HEK293T (cell line): ENCODE measurements at regions not wholly inside any gene's neighbourhood (a gene's known extent, or its start where the extent isn't known, plus 50 kb on each side); places are given as distances from the start of the nearest gene placed in this dataset.

Experiments
- CTCF ChIA-PET: fragments of 350-600 bp; formaldehyde crosslinking; extraction: SDS; loops from one replicate; lab custom pipeline; 2021; ENCODE audit warnings: antibody characterized with exemption, inconsistent platforms; lab: Yijun Ruan, JAX
- POLR2A ChIA-PET: fragments of 350-600 bp; formaldehyde crosslinking; extraction: SDS; loops from one replicate; lab custom pipeline; 2020; ENCODE audit warnings: antibody characterized with exemption, inconsistent platforms; lab: Yijun Ruan, JAX
- DNase-seq: peaks from one replicate; pipeline ENCODE4 v3.0.0; 2012; ENCODE audit warnings: mixed read lengths; ENCODE audit errors: extremely low spot score
- ARNT ChIP-seq: fragments of 450-650 bp; IDR thresholded peaks from 2 replicates; pipeline ENCODE4 v1.6.1; 2017; ENCODE audit warnings: mild to moderate bottlenecking
- BHLHE40 ChIP-seq: fragments of 450-650 bp; IDR thresholded peaks from 2 replicates; pipeline ENCODE4 v1.6.1; 2016; ENCODE audit warnings: mild to moderate bottlenecking, moderate library complexity, borderline replicate concordance
- CTBP1 ChIP-seq: fragments of 450-650 bp; IDR thresholded peaks from 2 replicates; pipeline ENCODE4 v1.6.1; 2016; ENCODE audit warnings: borderline replicate concordance
- ELF4 ChIP-seq: fragments of 450-650 bp; IDR thresholded peaks from 2 replicates; pipeline ENCODE4 v1.6.1; 2017; ENCODE audit warnings: antibody characterized with exemption
- FOXA1 ChIP-seq: fragments of 450-650 bp; IDR thresholded peaks from 2 replicates; pipeline ENCODE4 v1.6.1; 2016; ENCODE audit warnings: mild to moderate bottlenecking
- FOXK2 ChIP-seq: fragments of 450-650 bp; IDR thresholded peaks from 2 replicates; pipeline ENCODE4 v1.6.1; 2016; ENCODE audit warnings: mild to moderate bottlenecking
- FOXM1 ChIP-seq: fragments of 450-650 bp; IDR thresholded peaks from 2 replicates; pipeline ENCODE4 v1.6.1; 2017; ENCODE audit warnings: mild to moderate bottlenecking, borderline replicate concordance
- HDGF ChIP-seq: fragments of 450-650 bp; IDR thresholded peaks from 2 replicates; pipeline ENCODE4 v1.6.1; 2017; ENCODE audit warnings: antibody characterized with exemption, borderline replicate concordance
- L3MBTL2 ChIP-seq: fragments of 450-650 bp; conservative IDR thresholded peaks from 2 replicates; pipeline ENCODE4 v1.6.1; 2016; ENCODE audit warnings: mild to moderate bottlenecking
- LEF1 ChIP-seq: fragments of 450-650 bp; IDR thresholded peaks from 2 replicates; pipeline ENCODE4 v1.6.1; 2017; ENCODE audit warnings: mild to moderate bottlenecking, borderline replicate concordance
- NFRKB ChIP-seq: fragments of 450-650 bp; IDR thresholded peaks from 2 replicates; pipeline ENCODE4 v1.6.1; 2016; ENCODE audit warnings: mild to moderate bottlenecking, moderate library complexity
- SP1 ChIP-seq: fragments of 450-650 bp; IDR thresholded peaks from 2 replicates; pipeline ENCODE4 v1.6.1; 2017
- SUZ12 ChIP-seq: fragments of 450-650 bp; IDR thresholded peaks from 2 replicates; pipeline ENCODE4 v1.6.1; 2016; ENCODE audit warnings: mild to moderate bottlenecking
- TARDBP ChIP-seq: fragments of 450-650 bp; IDR thresholded peaks from 2 replicates; pipeline ENCODE4 v1.6.1; 2016
- ZNF384 ChIP-seq: fragments of 450-650 bp; IDR thresholded peaks from 2 replicates; pipeline ENCODE4 v1.6.1; 2016
- TF ChIP-seq, protein P1 (sequence below): fragments of 450-650 bp; IDR thresholded peaks from 2 replicates; pipeline ENCODE4 v1.6.1; 2016

DNA sequence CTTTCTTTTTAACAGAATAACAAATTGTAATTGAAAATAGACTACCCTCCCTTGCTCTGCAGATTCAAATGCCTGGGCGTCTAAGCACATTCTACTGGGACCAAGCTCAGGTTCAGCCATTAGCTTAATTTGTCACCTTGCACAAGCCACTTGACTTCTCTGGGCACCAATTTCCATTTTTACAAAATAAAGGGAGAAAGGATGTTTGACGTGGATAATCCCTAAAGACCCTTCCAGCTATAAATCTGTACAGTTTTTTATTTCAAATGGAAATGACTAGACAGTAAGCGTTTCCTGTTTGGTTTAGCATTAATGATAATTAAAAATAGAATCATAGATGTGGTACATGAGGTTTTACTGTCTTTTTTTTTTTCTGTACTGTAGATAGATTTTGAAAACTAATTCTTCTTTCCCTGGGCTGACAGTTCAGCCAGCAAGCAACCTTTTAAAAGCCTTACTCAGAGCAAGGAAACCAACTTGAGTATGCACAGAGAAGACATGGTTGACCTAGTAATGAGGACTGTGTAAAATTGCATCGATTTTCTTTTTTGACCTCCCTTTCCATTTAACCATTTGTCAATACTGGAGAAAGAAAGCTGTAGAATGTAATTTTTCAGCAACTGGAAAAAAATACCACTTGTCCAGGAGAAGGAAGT is 1329.5 kb upstream of the CDH8 start:
- CTCF ChIA-PET, result no interaction called here
- TF ChIP-seq ELF4 (no peak), FOXA1 (no peak), SUZ12 (no peak), L3MBTL2 (no peak), HDGF (no peak), CTBP1 (no peak), LEF1 (no peak), FOXM1 (no peak), FOXK2 (no peak), TARDBP (no peak), NFRKB (no peak), SP1 (no peak), BHLHE40 (no peak), ZNF384 (no peak), ARNT (no peak)
- TF ChIP-seq, protein P1, sequence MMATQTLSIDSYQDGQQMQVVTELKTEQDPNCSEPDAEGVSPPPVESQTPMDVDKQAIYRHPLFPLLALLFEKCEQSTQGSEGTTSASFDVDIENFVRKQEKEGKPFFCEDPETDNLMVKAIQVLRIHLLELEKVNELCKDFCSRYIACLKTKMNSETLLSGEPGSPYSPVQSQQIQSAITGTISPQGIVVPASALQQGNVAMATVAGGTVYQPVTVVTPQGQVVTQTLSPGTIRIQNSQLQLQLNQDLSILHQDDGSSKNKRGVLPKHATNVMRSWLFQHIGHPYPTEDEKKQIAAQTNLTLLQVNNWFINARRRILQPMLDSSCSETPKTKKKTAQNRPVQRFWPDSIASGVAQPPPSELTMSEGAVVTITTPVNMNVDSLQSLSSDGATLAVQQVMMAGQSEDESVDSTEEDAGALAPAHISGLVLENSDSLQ, result no peak
- POLR2A ChIA-PET, result no interaction called here
- no peak for DNase-seq

DNA sequence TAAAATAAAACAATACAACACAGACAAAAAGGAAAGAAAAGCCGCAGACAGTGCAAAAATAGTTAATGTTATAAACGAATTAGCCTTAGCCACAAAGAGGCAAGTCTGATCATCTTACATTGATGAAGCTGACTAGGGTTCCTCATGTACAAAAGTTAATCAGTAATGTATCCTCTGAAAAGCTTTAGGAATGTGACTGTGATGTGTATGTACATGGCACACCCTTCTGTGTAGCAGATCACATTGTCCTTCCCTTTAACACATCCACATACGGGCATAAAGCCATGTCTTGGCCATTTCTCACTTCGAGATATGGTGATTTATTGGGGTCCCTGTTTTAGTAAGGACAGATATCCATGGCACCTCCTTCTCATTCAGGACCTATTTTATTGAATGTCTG is 1327.5 kb upstream of the CDH8 start:
- CTCF ChIA-PET, result no interaction called here
- no peak for TF ChIP-seq ZNF384
- TF ChIP-seq TARDBP, result no peak
- TF ChIP-seq ELF4, result no peak
- TF ChIP-seq FOXM1, result no peak
- TF ChIP-seq BHLHE40, result no peak
- no peak for TF ChIP-seq LEF1
- TF ChIP-seq L3MBTL2, result no peak
- TF ChIP-seq FOXK2, result no peak
- no peak for TF ChIP-seq ARNT
- TF ChIP-seq CTBP1, result no peak
- no peak for TF ChIP-seq FOXA1
- TF ChIP-seq, protein P1, result no peak
- no peak for TF ChIP-seq SP1
- POLR2A ChIA-PET, result no interaction called here
- DNase-seq, result no peak

DNA sequence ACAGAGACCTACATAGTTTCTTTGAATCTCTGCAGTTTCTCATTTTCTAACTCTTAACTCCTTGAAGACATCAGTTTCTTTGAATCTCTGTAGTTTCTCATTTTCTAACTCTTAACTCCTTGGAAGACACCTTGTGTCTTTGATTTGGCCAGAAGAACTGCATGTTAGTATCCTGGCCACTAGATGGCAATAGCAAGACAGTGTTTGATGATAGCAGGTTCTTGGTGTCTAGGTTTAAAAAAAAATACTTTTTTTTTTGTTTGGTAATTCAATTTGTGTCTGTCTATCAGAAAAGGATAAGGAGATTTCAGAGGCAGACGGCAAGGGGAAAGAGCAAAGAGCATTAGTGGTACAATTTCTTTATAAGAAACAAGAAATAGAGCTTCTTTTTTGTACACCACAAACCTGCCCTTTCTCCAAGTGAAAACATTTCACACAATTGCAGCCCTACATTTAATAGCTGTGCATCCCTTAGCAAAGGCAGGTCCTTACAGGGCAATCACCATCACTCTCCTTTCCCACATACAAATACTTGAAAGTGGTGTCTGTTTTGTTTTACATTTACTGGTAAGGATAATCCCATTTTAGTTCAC is 1324.9 kb upstream of the CDH8 start:
- CTCF ChIA-PET, result no interaction called here
- TF ChIP-seq LEF1 (no peak), ARNT (no peak), CTBP1 (no peak), FOXM1 (no peak), TARDBP (no peak), ZNF384 (no peak), L3MBTL2 (no peak)
- TF ChIP-seq, protein P1, result no peak
- POLR2A ChIA-PET, result no interaction called here
- DNase-seq, result peak; percentile 21

DNA sequence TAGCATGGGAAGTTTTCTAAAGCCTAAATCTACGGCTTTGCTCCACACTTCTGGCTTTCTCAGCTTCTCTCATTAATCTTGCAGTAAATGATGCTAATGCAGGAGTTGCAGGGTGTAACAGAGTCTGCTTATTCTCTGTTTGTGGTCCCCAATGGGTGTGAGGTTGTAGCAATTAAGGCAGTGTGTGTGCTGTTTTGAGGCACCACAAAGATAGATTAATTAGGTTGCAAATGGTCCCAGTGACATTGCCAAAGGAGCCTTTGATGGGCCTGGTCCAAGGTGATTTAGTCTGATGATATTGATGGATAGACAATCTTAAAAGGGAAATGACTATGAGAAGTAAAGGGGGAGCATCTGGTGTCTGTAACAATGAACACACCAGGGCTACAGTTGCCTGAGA is 1313.7 kb upstream of the CDH8 start:
- CTCF ChIA-PET, result no interaction called here
- DNase-seq, result no peak
- no peak for TF ChIP-seq ARNT
- TF ChIP-seq, protein P1, result no peak
- TF ChIP-seq FOXM1, result no peak
- TF ChIP-seq ZNF384, result no peak
- no peak for TF ChIP-seq FOXA1
- no peak for TF ChIP-seq FOXK2
- TF ChIP-seq BHLHE40, result no peak
- POLR2A ChIA-PET, result no interaction called here

DNA sequence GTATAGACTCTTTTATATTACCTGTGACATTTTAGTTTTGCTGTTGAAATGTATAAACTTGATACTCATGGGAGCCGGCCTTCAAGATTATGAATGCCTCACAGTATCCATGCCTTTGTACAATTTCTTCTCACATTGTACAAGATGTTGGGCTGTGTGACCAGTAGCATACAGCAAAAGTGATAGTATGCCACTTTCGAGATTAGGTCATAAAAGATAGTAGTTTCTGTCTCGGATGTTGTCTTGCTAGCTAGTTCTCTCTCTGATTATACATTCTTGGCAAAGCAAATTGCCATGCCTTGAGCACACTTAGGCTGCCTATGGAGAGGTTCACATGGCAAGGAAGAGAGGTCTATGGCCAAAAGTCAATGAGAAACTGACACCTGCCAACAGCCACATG is 1309.8 kb upstream of the CDH8 start:
- DNase-seq, result no peak
- TF ChIP-seq FOXK2, result no peak
- TF ChIP-seq L3MBTL2, result no peak
- no peak for TF ChIP-seq SUZ12
- no peak for TF ChIP-seq ARNT
- no peak for TF ChIP-seq ELF4
- TF ChIP-seq ZNF384, result no peak
- no peak for TF ChIP-seq TARDBP
- no peak for TF ChIP-seq SP1
- TF ChIP-seq, protein P1, result no peak
- TF ChIP-seq FOXM1, result no peak
- no peak for TF ChIP-seq FOXA1
- no peak for TF ChIP-seq BHLHE40
- no peak for TF ChIP-seq CTBP1
- no peak for TF ChIP-seq HDGF
- no peak for TF ChIP-seq NFRKB
- TF ChIP-seq LEF1, result no peak
- POLR2A ChIA-PET, result no interaction called here
- CTCF ChIA-PET, result no interaction called here
